ENCODE measurements at regions not wholly inside any gene's neighbourhood (a gene's known extent, or its start where the extent isn't known, plus 50 kb on each side); places are given as distances from the start of the nearest gene placed in this dataset.

DNA sequence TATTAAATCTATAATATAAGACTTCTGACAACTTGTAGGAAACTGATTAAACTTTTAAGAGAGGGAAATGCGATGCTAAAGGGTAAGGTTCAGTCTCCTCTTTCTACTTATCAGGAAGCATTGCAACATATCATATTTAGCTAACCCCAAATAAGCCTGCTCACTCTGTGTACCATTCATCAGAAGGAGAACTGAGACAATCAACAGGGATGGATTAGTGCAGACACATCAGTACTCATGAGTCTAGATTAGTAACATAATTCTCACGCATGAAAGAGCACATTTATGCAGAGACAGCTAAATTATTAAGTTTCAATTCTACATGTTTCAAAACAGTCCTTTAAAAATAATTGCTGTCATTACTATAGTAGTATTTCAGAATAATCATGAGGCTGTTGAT, 354.2 kb upstream of the ZWINT start:
- H3K14ac ChIP-seq (ENCODE audit: low read length): no peak overlapping the region
- H2BK15ac ChIP-seq (ENCODE audit: low read length): no peak overlapping the region
- H2BK120ac ChIP-seq (ENCODE audit: low read depth, low read length): no peak overlapping the region
- no peak overlapping the region for H3K4me3 ChIP-seq (ENCODE audit: low read length in 2 of 2)
- no peaks in the 10 kb centered on the region for H3K4me1 ChIP-seq (ENCODE audit: control insufficient read depth in 2 of 2, insufficient read depth in 1 of 2, low read depth in 1 of 2, low read length in 2 of 2)
- H3K27ac ChIP-seq (replicated peaks; ENCODE audit: low read length): no peak overlapping the region
- H2AK5ac ChIP-seq (ENCODE audit: low read depth, low read length): no peak overlapping the region
- H4K91ac ChIP-seq (ENCODE audit: low read depth, low read length, poor library complexity): no peak overlapping the region
- H3K4ac ChIP-seq (ENCODE audit: low read length): no peak overlapping the region
- no peaks in the 10 kb centered on the region for H3K9me3 ChIP-seq (replicated peaks in 1 of 2; ENCODE audit: control insufficient read depth in 2 of 2, insufficient read depth in 1 of 2, low read depth in 1 of 2, low read length in 2 of 2)
- no peak for DNase-seq (ENCODE audit: low spot score)
- H3K9ac ChIP-seq (ENCODE audit: low read depth, low read length, poor library complexity): no peak overlapping the region
- no CpG with 5 or more reads among the region's 2 CpGs for WGBS, 2 donors (ENCODE audit: extremely low coverage in 2 of 2, insufficient read length in 2 of 2, insufficient replicate concordance in 1 of 2)
- no peak overlapping the region for H3K18ac ChIP-seq (ENCODE audit: low read length)
- no peak overlapping the region for H2AFZ ChIP-seq (ENCODE audit: low read length)
- H3K27me3 ChIP-seq (ENCODE audit: control insufficient read depth in 3 of 3, insufficient read depth in 3 of 3, low read depth in 1 of 3, low read length in 3 of 3): no peaks in the 10 kb centered on the region
- H3K23ac ChIP-seq (ENCODE audit: low read depth, low read length, poor library complexity): no peak overlapping the region
- no peaks in the 10 kb centered on the region for H3K36me3 ChIP-seq (replicated peaks in 1 of 2; ENCODE audit: control insufficient read depth in 2 of 2, insufficient read depth in 2 of 2, low read length in 2 of 2)
- H2BK5ac ChIP-seq (ENCODE audit: low read length): no peak overlapping the region
- H2BK12ac ChIP-seq (ENCODE audit: low read length): no peak overlapping the region
- no peaks in the 10 kb centered on the region for H3K79me1 ChIP-seq (ENCODE audit: low read depth, low read length)
- no peak overlapping the region for H3K4me2 ChIP-seq (ENCODE audit: insufficient read depth, low read length, poor library complexity, severe bottlenecking)
- no peak overlapping the region for H4K8ac ChIP-seq (ENCODE audit: low read depth, low read length)

DNA sequence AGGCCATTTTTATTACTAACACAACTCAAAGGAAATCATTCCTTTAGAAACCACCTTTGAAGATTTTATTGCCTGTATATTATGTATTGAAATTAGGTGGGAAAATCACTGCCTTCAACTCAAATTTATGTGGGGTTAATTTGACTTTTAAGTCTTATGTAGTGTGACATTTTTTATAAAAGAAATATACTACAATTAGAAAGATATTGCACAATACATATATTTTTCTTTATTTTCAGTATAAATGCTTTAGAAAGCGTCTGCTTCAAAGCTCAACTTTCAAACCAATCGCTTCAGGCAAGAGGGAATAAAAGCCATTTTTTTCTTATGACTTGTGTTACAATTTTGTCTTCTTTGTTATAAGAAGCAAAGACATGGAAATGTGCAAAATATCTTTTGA, 337.4 kb upstream of the ZWINT start:
- H3K9ac ChIP-seq (ENCODE audit: low read depth, low read length, poor library complexity): no peak overlapping the region
- no peak overlapping the region for H3K4me3 ChIP-seq (ENCODE audit: low read length in 2 of 2)
- H2AK5ac ChIP-seq (ENCODE audit: low read depth, low read length): no peak overlapping the region
- H3K79me1 ChIP-seq (ENCODE audit: low read depth, low read length): no peaks in the 10 kb centered on the region
- no peak overlapping the region for H3K23ac ChIP-seq (ENCODE audit: low read depth, low read length, poor library complexity)
- H3K27me3 ChIP-seq (ENCODE audit: control insufficient read depth in 3 of 3, insufficient read depth in 3 of 3, low read depth in 1 of 3, low read length in 3 of 3): no peaks in the 10 kb centered on the region
- DNase-seq (ENCODE audit: low spot score): no peak
- no CpG with 5 or more reads among the region's 2 CpGs for WGBS, 2 donors (ENCODE audit: extremely low coverage in 2 of 2, insufficient read length in 2 of 2, insufficient replicate concordance in 1 of 2)
- no peak overlapping the region for H4K91ac ChIP-seq (ENCODE audit: low read depth, low read length, poor library complexity)
- H3K36me3 ChIP-seq (replicated peaks in 1 of 2; ENCODE audit: control insufficient read depth in 2 of 2, insufficient read depth in 2 of 2, low read length in 2 of 2): no peaks in the 10 kb centered on the region
- no peak overlapping the region for H2BK12ac ChIP-seq (ENCODE audit: low read length)
- no peak overlapping the region for H2BK120ac ChIP-seq (ENCODE audit: low read depth, low read length)
- no peak overlapping the region for H2AFZ ChIP-seq (ENCODE audit: low read length)
- H3K18ac ChIP-seq (ENCODE audit: low read length): no peak overlapping the region
- no peak overlapping the region for H3K14ac ChIP-seq (ENCODE audit: low read length)
- no peaks in the 10 kb centered on the region for H3K4me1 ChIP-seq (ENCODE audit: control insufficient read depth in 2 of 2, insufficient read depth in 1 of 2, low read depth in 1 of 2, low read length in 2 of 2)
- no peak overlapping the region for H2BK15ac ChIP-seq (ENCODE audit: low read length)
- H3K27ac ChIP-seq (replicated peaks; ENCODE audit: low read length): no peak overlapping the region
- no peak overlapping the region for H3K4ac ChIP-seq (ENCODE audit: low read length)
- no peak overlapping the region for H4K8ac ChIP-seq (ENCODE audit: low read depth, low read length)
- H3K9me3 ChIP-seq (replicated peaks in 1 of 2; ENCODE audit: control insufficient read depth in 2 of 2, insufficient read depth in 1 of 2, low read depth in 1 of 2, low read length in 2 of 2): no peaks in the 10 kb centered on the region
- H3K4me2 ChIP-seq (ENCODE audit: insufficient read depth, low read length, poor library complexity, severe bottlenecking): no peak overlapping the region
- no peak overlapping the region for H2BK5ac ChIP-seq (ENCODE audit: low read length)

DNA sequence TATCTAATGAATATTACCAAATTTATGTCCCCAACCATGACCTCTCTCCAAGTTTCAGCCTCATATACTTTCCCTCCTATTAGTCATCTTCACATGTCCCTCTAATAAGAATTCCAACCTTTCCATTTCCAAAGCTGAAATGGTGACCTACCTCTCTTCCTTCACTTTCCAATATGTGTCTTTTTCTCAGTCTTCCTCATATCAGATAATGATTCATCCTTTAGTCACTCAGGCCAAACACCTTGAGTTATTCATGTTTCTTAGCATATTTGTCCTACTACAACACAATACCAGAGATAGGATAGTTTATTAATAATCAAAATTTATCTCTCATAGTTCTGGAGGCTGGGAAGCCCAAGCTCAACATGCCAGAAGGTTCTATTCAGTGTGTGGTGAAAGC, 318.5 kb upstream of the ZWINT start:
- H3K36me3 ChIP-seq (replicated peaks in 1 of 2; ENCODE audit: control insufficient read depth in 2 of 2, insufficient read depth in 2 of 2, low read length in 2 of 2): no peaks in the 10 kb centered on the region
- no peak overlapping the region for H3K27ac ChIP-seq (replicated peaks; ENCODE audit: low read length)
- H3K9me3 ChIP-seq (replicated peaks in 1 of 2; ENCODE audit: control insufficient read depth in 2 of 2, insufficient read depth in 1 of 2, low read depth in 1 of 2, low read length in 2 of 2): no peaks in the 10 kb centered on the region
- H4K8ac ChIP-seq (ENCODE audit: low read depth, low read length): no peak overlapping the region
- no peak overlapping the region for H2BK120ac ChIP-seq (ENCODE audit: low read depth, low read length)
- no peak overlapping the region for H2BK12ac ChIP-seq (ENCODE audit: low read length)
- H2AFZ ChIP-seq (ENCODE audit: low read length): no peak overlapping the region
- H3K4me3 ChIP-seq (ENCODE audit: low read length in 2 of 2): no peak overlapping the region
- H3K4me2 ChIP-seq (ENCODE audit: insufficient read depth, low read length, poor library complexity, severe bottlenecking): no peak overlapping the region
- no peak overlapping the region for H3K18ac ChIP-seq (ENCODE audit: low read length)
- no peak overlapping the region for H2BK5ac ChIP-seq (ENCODE audit: low read length)
- H3K27me3 ChIP-seq (ENCODE audit: control insufficient read depth in 3 of 3, insufficient read depth in 3 of 3, low read depth in 1 of 3, low read length in 3 of 3): no peaks in the 10 kb centered on the region
- no peak overlapping the region for H2AK5ac ChIP-seq (ENCODE audit: low read depth, low read length)
- no peaks in the 10 kb centered on the region for H3K79me1 ChIP-seq (ENCODE audit: low read depth, low read length)
- no peak overlapping the region for H3K14ac ChIP-seq (ENCODE audit: low read length)
- DNase-seq (ENCODE audit: low spot score): no peak
- no peaks in the 10 kb centered on the region for H3K4me1 ChIP-seq (ENCODE audit: control insufficient read depth in 2 of 2, insufficient read depth in 1 of 2, low read depth in 1 of 2, low read length in 2 of 2)
- H3K23ac ChIP-seq (ENCODE audit: low read depth, low read length, poor library complexity): no peak overlapping the region
- H2BK15ac ChIP-seq (ENCODE audit: low read length): no peak overlapping the region
- H4K91ac ChIP-seq (ENCODE audit: low read depth, low read length, poor library complexity): no peak overlapping the region
- H3K4ac ChIP-seq (ENCODE audit: low read length): no peak overlapping the region
- no peak overlapping the region for H3K9ac ChIP-seq (ENCODE audit: low read depth, low read length, poor library complexity)

- no peak overlapping the region for H3K27ac ChIP-seq (replicated peaks; ENCODE audit: low read length)
- H3K4me3 ChIP-seq (ENCODE audit: low read length in 2 of 2): no peak overlapping the region
- no peak overlapping the region for H2BK120ac ChIP-seq (ENCODE audit: low read depth, low read length)
- no peak overlapping the region for H4K91ac ChIP-seq (ENCODE audit: low read depth, low read length, poor library complexity)
- no peaks in the 10 kb centered on the region for H3K4me1 ChIP-seq (ENCODE audit: control insufficient read depth in 2 of 2, insufficient read depth in 1 of 2, low read depth in 1 of 2, low read length in 2 of 2)
- H3K9me3 ChIP-seq (replicated peaks in 1 of 2; ENCODE audit: control insufficient read depth in 2 of 2, insufficient read depth in 1 of 2, low read depth in 1 of 2, low read length in 2 of 2): no peaks in the 10 kb centered on the region
- H3K18ac ChIP-seq (ENCODE audit: low read length): no peak overlapping the region
- H4K8ac ChIP-seq (ENCODE audit: low read depth, low read length): no peak overlapping the region
- no peak overlapping the region for H2BK5ac ChIP-seq (ENCODE audit: low read length)
- no peak overlapping the region for H3K4ac ChIP-seq (ENCODE audit: low read length)
- H2BK15ac ChIP-seq (ENCODE audit: low read length): no peak overlapping the region
- H3K36me3 ChIP-seq (replicated peaks in 1 of 2; ENCODE audit: control insufficient read depth in 2 of 2, insufficient read depth in 2 of 2, low read length in 2 of 2): no peaks in the 10 kb centered on the region
- H3K4me2 ChIP-seq (ENCODE audit: insufficient read depth, low read length, poor library complexity, severe bottlenecking): no peak overlapping the region
- H2AFZ ChIP-seq (ENCODE audit: low read length): no peak overlapping the region
- no peak for DNase-seq (ENCODE audit: low spot score)
- no peak overlapping the region for H3K23ac ChIP-seq (ENCODE audit: low read depth, low read length, poor library complexity)
- H3K79me1 ChIP-seq (ENCODE audit: low read depth, low read length): no peaks in the 10 kb centered on the region
- H2AK5ac ChIP-seq (ENCODE audit: low read depth, low read length): no peak overlapping the region
- H3K14ac ChIP-seq (ENCODE audit: low read length): no peak overlapping the region
- H2BK12ac ChIP-seq (ENCODE audit: low read length): no peak overlapping the region
- H3K9ac ChIP-seq (ENCODE audit: low read depth, low read length, poor library complexity): no peak overlapping the region
- no peaks in the 10 kb centered on the region for H3K27me3 ChIP-seq (ENCODE audit: control insufficient read depth in 3 of 3, insufficient read depth in 3 of 3, low read depth in 1 of 3, low read length in 3 of 3)
These were observed 301.8 kb upstream of the ZWINT start for GRCh38 chr10:56662765-56663447.
